ENCODE measurements at regions not wholly inside any gene's neighbourhood (a gene's known extent, or its start where the extent isn't known, plus 50 kb on each side); places are given as distances from the start of the nearest gene placed in this dataset.

- no peak for DNase-seq
Observed at GRCh38 chr4:42736527-42737195, 79.8 kb upstream of the ATP8A1 start.

DNA sequence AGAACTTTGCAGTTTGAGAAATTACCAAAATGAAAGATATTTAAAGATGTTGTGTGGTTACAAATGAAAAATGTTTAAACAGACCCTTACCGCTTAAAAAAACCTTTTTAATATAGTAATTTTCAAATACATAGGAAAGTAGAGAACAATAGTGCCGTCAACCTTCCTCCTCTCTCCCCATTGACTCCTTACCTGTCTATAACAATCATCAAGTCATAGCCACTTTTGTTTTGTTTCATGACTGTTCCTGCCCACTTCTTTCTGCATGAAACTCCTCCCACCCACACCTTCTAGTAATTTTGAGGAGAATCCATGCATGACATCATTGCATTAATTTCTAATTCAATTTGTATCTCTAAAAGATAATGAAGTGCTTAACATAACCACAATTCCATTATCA, 76.5 kb upstream of the ATP8A1 start:
- no peak for DNase-seq

DNA sequence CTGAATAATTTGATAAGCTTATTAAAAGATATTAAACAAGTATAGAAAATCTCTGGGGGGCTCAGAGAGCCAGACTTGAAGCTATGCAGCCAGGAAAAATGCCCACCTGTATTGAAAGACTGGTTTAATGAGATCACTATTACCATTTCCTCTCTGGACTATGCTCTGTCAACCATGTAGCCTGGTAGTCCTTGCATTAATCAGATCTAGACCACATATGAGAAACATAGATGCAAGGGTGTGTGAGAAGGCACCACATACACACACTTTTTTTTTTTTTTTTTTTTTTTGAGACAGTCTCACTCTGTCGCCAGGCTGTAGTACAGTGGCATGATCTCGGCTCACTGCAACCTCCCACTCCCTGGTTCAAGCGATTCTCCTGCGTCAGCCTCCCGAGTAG, 75.9 kb upstream of the ATP8A1 start:
- no peak for DNase-seq

GRCh38 chr4:42729505-42730237, 72.8 kb upstream of the ATP8A1 start:
- DNase-seq, result no peak

DNA sequence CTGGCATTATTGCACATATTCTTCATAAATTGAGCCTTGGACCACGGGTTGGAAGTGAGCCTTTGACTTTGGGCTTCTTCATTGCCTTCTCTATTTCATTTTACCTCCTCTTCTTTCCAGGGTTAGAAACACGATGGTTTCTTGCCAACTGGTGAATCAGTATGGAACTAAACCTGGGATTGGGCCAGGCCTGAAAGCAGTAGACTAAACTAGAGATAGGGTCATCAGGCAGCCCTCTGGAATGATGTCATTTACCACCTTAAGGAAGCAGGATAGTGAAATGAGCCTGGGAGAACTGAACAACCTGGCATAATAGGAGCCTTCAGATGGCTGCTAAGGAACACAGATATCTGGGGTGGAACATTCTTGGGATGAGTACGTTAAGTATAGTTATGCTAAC, 67.5 kb upstream of the ATP8A1 start:
- DNase-seq, result no peak

- no peak for DNase-seq
Observed at GRCh38 chr4:42720533-42720932, 63.6 kb upstream of the ATP8A1 start.

- DNase-seq, result no peak
Observed at GRCh38 chr4:42719257-42719656, 62.4 kb upstream of the ATP8A1 start.

- DNase-seq, result no peak
Observed at GRCh38 chr4:42718336-42718735, 61.4 kb upstream of the ATP8A1 start.

DNA sequence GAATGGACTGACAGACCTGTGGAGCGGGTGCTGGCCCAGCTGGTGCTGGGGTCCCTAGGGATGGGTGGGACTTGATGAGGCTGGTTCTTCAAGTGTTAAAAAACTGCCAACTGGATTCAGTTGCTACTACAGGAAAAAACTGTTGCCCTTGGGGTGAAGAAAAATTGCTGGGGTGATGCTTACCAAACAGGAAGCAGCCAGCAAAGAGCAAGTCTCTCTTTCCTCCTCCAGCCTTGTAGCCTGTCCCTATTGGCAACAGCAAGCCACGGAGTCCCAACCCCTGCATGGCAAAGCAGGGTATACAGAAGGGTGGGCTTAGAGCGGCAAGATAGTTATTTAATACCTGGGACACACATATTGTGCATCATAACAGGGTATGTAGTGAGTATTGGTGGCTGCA, 60.1 kb upstream of the ATP8A1 start:
- no peak for DNase-seq

DNA sequence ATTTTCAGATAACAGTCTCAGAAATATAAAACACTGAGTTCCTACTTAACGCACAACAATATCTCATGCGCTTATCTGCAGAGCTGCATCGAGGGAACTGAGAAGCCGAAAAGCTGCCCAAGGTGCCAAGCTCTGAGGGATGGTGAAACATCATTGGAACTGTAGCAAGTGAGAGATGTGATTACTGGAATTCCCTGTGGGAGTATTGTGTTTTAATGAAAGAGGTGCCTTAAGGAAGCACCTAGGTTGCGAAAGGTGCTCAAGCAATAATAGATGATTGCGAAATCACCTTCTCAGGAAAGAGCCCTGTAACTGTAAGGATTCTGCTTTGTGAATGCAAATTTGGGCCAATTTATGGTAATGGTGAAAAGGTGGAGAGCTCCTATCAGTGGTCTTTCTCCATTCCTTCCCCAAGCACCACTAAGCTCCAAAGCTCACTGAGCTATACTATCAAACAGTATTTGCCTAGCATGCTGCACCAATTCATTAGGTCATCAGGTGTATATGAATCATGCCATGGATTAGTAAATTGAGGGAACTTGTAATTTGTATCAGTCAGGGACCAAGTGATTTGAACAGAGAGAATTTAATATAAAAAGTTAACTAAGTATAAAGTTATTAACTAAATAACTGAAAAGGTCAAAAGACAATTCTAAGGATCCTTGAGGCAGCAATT, 59.0 kb upstream of the ATP8A1 start:
- no peak for DNase-seq

DNA sequence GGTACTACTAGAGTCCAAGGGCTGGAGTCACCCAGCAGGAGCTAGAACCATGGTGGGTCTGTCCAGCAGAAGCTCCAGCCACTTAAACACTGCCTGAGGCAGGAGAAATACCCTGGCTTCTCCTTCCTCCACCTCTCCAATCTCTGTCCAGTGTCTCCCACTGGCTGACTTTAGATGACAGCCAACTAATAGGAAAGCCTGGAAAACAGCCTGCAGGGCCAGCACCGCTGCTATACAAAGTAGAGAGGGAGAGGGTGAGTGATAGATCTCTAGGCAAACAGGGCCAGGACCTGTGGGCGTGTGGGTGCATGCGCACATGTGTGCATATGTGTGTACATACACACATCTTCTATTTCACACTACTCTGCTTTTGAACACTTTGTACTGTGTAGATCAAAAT, 56.5 kb upstream of the ATP8A1 start:
- no peak for DNase-seq

- no peak for DNase-seq
Observed at GRCh38 chr4:42712854-42713253, 55.9 kb upstream of the ATP8A1 start.

DNA sequence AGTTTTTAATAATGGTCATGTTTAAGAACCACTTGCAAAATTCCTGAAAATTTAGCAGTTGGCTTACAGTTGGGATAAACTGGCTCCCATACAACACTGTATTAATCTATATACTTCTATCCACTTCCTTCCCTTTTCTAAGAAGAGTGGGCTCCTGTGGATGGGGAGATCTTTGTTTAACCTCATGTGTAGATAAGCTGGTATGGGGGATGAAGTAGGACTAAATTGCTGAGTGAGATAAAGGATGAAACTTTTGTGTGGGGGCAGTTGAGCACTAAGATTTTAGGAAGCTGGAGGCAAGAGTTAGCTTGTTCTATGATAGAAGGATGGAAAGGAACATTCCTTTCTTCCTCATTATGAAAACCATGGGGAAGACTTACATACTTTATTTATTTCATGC, 54.6 kb upstream of the ATP8A1 start:
- no peak for DNase-seq

GRCh38 chr4:42710761-42711160, 53.9 kb upstream of the ATP8A1 start:
- DNase-seq, result no peak

DNA sequence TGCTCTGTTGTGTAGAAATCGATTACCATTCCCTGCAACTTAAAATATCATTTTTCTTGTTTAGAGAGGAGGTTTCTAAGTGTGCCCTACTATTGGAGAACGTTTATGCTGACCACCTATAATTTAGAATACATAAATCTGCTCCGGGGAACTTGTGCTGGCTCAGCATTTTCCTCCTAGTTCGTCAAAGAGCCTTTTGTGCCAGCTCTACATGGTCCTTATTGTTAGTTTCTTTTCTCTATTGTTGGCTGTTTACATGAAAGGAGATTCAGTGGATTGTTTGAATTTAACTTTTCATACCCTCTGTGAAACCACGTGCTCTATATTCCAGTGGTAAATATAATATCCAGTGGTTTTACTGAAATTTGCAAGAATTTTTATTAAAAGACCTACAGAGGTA, 53.4 kb upstream of the ATP8A1 start:
- DNase-seq, result no peak

DNA sequence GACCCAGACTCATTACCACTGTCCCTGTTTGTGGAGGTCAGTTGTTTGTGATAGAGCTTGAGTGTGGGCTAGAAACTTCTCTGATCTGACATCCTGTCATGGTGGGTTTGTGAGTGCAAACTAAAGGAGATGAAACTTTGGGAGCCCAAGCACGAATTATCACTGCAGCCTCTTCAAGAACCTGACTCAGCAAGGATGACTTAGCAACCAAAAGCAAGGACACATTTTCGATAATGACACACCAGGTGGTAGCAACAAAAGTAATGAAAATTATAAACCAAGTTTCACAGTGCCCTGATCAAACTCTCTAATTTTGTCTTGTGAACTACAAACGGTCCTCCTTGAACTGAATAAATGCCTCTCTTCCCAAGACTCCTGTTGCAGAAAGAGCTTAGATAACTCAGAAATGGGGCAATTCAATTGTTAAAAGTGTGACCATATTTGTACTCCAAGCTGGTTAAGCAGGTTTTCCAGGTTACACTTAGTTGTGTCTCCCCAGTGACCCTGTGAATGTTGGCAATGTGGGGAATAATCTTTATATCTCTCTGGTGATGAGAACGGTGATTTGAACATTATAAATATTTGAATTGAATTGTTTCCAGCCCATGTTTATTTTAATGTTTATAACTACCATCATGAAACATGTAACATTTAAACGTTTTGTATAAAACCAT, 52.6 kb upstream of the ATP8A1 start:
- no peak for DNase-seq

DNA sequence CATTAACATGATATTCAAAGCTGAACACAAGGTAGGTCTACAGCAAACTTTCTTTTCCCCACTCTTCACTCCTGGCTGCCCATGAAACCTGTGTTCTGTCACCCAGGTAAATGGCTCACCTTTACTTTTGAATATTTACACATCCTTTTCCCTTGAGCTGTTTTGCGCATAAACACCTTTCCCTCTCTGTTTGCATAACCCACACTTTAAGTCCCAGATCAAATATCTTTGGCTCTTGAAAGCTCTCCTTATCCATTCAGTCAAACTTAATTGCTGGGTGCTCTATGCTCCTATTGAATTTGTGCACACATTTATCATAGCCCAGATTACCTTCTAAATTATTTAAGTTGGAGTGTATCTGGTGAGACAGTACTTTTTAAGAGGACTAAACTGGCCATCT, 51.7 kb upstream of the ATP8A1 start:
- DNase-seq, result no peak

Data from T-helper 1 cell (primary cell).